ENCODE measurements at regions not wholly inside any gene's neighbourhood (a gene's known extent, or its start where the extent isn't known, plus 50 kb on each side); places are given as distances from the start of the nearest gene placed in this dataset.

- 78 to 87% methylated on average over 6 to 9 of the region's 9 CpGs for WGBS, 2 donors
- DNase-seq = no peak
- Histone ChIP-seq H3K27me3 (no peaks in the 10 kb centered on the region), H3K4me1 (no peaks in the 10 kb centered on the region), H3K4me3 (no peak overlapping the region), H3K36me3 (no peaks in the 10 kb centered on the region), H3K9me3 (no peaks in the 10 kb centered on the region), H3K27ac (no peak overlapping the region)
- intact Hi-C loops (cut with DNase I) = no loop called here
- no peak for TF ChIP-seq CTCF (IDR thresholded peaks at IDR 0.05)
- no peak for TF ChIP-seq EP300 (IDR thresholded peaks at IDR 0.05)
- no peak for TF ChIP-seq POLR2A (IDR thresholded peaks at IDR 0.05)
- TF ChIP-seq POLR2AphosphoS5 (IDR thresholded peaks at IDR 0.05) = no peak
Measured at GRCh38 chr6:134495890-134496248, 178.0 kb upstream of the SGK1 start.

GRCh38 chr6:134495203-134495889 lies 177.4 kb upstream of the SGK1 start:
- 76 to 84% methylated on average over 1 of the region's 1 CpG for WGBS, 2 donors
- Histone ChIP-seq H3K36me3 (no peaks in the 10 kb centered on the region), H3K27ac (no peak overlapping the region), H3K27me3 (no peaks in the 10 kb centered on the region), H3K4me1 (no peaks in the 10 kb centered on the region), H3K4me3 (no peak overlapping the region), H3K9me3 (no peaks in the 10 kb centered on the region)
- no peak for TF ChIP-seq POLR2A (IDR thresholded peaks at IDR 0.05)
- no peak for TF ChIP-seq EP300 (IDR thresholded peaks at IDR 0.05)
- TF ChIP-seq POLR2AphosphoS5 (IDR thresholded peaks at IDR 0.05) = no peak
- no peak for TF ChIP-seq CTCF (IDR thresholded peaks at IDR 0.05)
- intact Hi-C loops (cut with DNase I) = no loop called here
- DNase-seq = no peak

GRCh38 chr6:134493789-134494188 lies 175.9 kb upstream of the SGK1 start:
- Histone ChIP-seq H3K27ac (no peak overlapping the region), H3K36me3 (no peaks in the 10 kb centered on the region), H3K27me3 (no peaks in the 10 kb centered on the region), H3K4me1 (no peaks in the 10 kb centered on the region), H3K9me3 (no peaks in the 10 kb centered on the region), H3K4me3 (no peak overlapping the region)
- TF ChIP-seq POLR2A (IDR thresholded peaks at IDR 0.05) (no peak), EP300 (IDR thresholded peaks at IDR 0.05) (no peak), CTCF (IDR thresholded peaks at IDR 0.05) (no peak), POLR2AphosphoS5 (IDR thresholded peaks at IDR 0.05) (no peak)
- no peak for DNase-seq
- intact Hi-C loops (cut with DNase I) = no loop called here
- WGBS, 2 donors = 82 to 87% methylated on average over 3 of the region's 3 CpGs

GRCh38 chr6:134491477-134491876 lies 173.6 kb upstream of the SGK1 start:
- no peaks in the 10 kb centered on the region for H3K9me3 ChIP-seq
- H3K4me1 ChIP-seq = no peaks in the 10 kb centered on the region
- 95 to 96% methylated on average over 2 of the region's 2 CpGs for WGBS, 2 donors
- intact Hi-C loops (cut with DNase I) = no loop called here
- DNase-seq = no peak
- H3K4me3 ChIP-seq = no peak overlapping the region
- H3K27ac ChIP-seq = no peak overlapping the region
- TF ChIP-seq EP300 (IDR thresholded peaks at IDR 0.05) = no peak
- no peaks in the 10 kb centered on the region for H3K27me3 ChIP-seq
- H3K36me3 ChIP-seq = no peaks in the 10 kb centered on the region

GRCh38 chr6:134482593-134483270 lies 164.8 kb upstream of the SGK1 start:
- WGBS, 2 donors = 82 to 88% methylated on average over 12 of the region's 12 CpGs
- no peak for DNase-seq

More at GRCh38 chr6:134482593-134483270, 164.8 kb upstream of the SGK1 start:
- Histone ChIP-seq H3K27me3 (no peaks in the 10 kb centered on the region), H3K27ac (peak overlapping the region in 1 of 4 donors; percentile 44), H3K9me3 (no peaks in the 10 kb centered on the region), H3K4me3 (no peak overlapping the region), H3K36me3 (no peaks in the 10 kb centered on the region), H3K4me1 (peaks cover 0 to 8% (median 0%) of the 10 kb centered on the region in 4 donors)
- TF ChIP-seq POLR2A (IDR thresholded peaks at IDR 0.05) (no peak), CTCF (IDR thresholded peaks at IDR 0.05) (no peak), POLR2AphosphoS5 (IDR thresholded peaks at IDR 0.05) (no peak), EP300 (IDR thresholded peaks at IDR 0.05) (no peak)
- intact Hi-C loops (cut with DNase I) = no loop called here
